HepG2 (cell line): ENCODE measurements at regions not wholly inside any gene's neighbourhood (a gene's known extent, or its start where the extent isn't known, plus 50 kb on each side); places are given as distances from the start of the nearest gene placed in this dataset.

ENCODE experiments used
- ATAC-seq: fragments of 200-7000 bp; cut with Tn5 transposase; 3 replicates; pipeline ENCODE4 v1.9.1; 2020; ENCODE audit warnings: mild to moderate bottlenecking, moderate library complexity
- BruUV-seq: library from RNA; stranded (reverse); fragments of 400-500 nt; replicated peaks from 2 replicates; lab custom pipeline; 2021; lab: Mats Ljungman, UMichigan
- CTCF ChIA-PET: fragments of 300-600 bp; formaldehyde crosslinking; extraction: SDS; loops from one replicate; lab custom pipeline; 2021; ENCODE audit warnings: low total read pairs, inconsistent platforms, low intra/inter-chr PET ratio; lab: Yijun Ruan, JAX
- POLR2A ChIA-PET: fragments of 350-600 bp; sonication (Branson Sonifier 250); formaldehyde crosslinking; loops from one replicate; lab custom pipeline; 2020; ENCODE audit warnings: antibody characterized with exemption, inconsistent platforms; lab: Yijun Ruan, JAX
- DNase-seq: peaks from one replicate; pipeline ENCODE4 v3.0.0-alpha.2; 2015; ENCODE audit warnings: low spot score
- FAIRE-seq: peaks from 3 replicates; lab custom pipeline; 2011; peaks lifted over from hg19 to GRCh38; lab: Jason Lieb, UNC
- H2AFZ ChIP-seq: one replicate; pipeline ENCODE4 v1.6.1; 2011; ENCODE audit warnings: low read length, inconsistent platforms
- H3K27ac ChIP-seq: fragments of 300-600 bp; 3 replicates; pipeline ENCODE4 v1.8.0; 2011; ENCODE audit warnings: mixed run types, mild to moderate bottlenecking, mixed read lengths, low read length, inconsistent platforms; ENCODE audit not compliant: insufficient read depth; ENCODE audit errors: extremely low read length
- H3K27me3 ChIP-seq, 2 experiments: fragments of 200-600 bp in 1 of 2; 2 replicates in 1 of 2; 3 replicates in 1 of 2; pipeline versions ENCODE4 v1.6.0 to v1.8.0; 2011; ENCODE audit warnings: low read length in 2 of 2, mild to moderate bottlenecking in 2 of 2, moderate library complexity in 2 of 2, inconsistent platforms in 1 of 2; ENCODE audit not compliant: insufficient read depth in 2 of 2, control insufficient read depth in 1 of 2
- H3K36me3 ChIP-seq, 2 experiments: fragments of 200-600 bp in 1 of 2; replicated peaks in 1 of 2; 2 replicates in 1 of 2; 3 replicates in 1 of 2; pipeline versions ENCODE4 v1.5.1 to v1.8.0; 2011; ENCODE audit warnings: low read length in 2 of 2, inconsistent platforms in 1 of 2; ENCODE audit not compliant: insufficient read depth in 2 of 2, control insufficient read depth in 1 of 2
- H3K4me1 ChIP-seq: 2 replicates; pipeline ENCODE4 v1.5.1; 2012; ENCODE audit warnings: low read length, inconsistent platforms; ENCODE audit not compliant: insufficient read depth
- H3K4me2 ChIP-seq: 2 replicates; pipeline ENCODE4 v1.6.0; 2011; ENCODE audit warnings: low read depth, low read length, inconsistent platforms
- H3K4me3 ChIP-seq, 3 experiments: fragments of 200-600 bp in 1 of 3; sonication (generic), shearing (Covaris generic) in 1 of 3; replicated peaks in 1 of 3; 2 replicates each; pipeline ENCODE4 v1.5.1; 2011 to 2016; ENCODE audit warnings: low read length in 3 of 3, inconsistent platforms in 2 of 3, low read depth in 2 of 3, mild to moderate bottlenecking in 2 of 3, control low read depth in 1 of 3, mixed read lengths in 1 of 3; ENCODE audit not compliant: insufficient read depth in 1 of 3
- H3K79me2 ChIP-seq: one replicate; pipeline ENCODE4 v1.6.1; 2011; ENCODE audit warnings: low read length, inconsistent platforms; ENCODE audit not compliant: insufficient read depth
- H3K9ac ChIP-seq: 2 replicates; pipeline ENCODE4 v1.6.0; 2011; ENCODE audit warnings: mild to moderate bottlenecking, low read depth, low read length, inconsistent platforms; ENCODE audit not compliant: insufficient read depth
- H3K9me3 ChIP-seq: 2 replicates; pipeline ENCODE4 v1.5.1; 2012; ENCODE audit warnings: mild to moderate bottlenecking, low read length
- H4K20me1 ChIP-seq: 2 replicates; pipeline ENCODE4 v1.6.0; 2011; ENCODE audit warnings: inconsistent platforms, mild to moderate bottlenecking, low read length, moderate library complexity; ENCODE audit not compliant: insufficient read depth
- FOXA1 ChIP-seq, 2 experiments: fragments of 450-650 bp in 1 of 2; sonication (generic) in 1 of 2; formaldehyde crosslinking in 1 of 2; IDR thresholded peaks; 2 replicates each; pipeline versions ENCODE4 v1.4.0 to v1.6.1; 2016 to 2020; ENCODE audit warnings: missing genetic modification reagents in 1 of 2
- GABPA ChIP-seq, 2 experiments: IDR thresholded peaks; 2 replicates each; pipeline ENCODE4 v1.6.1; 2011 to 2016; ENCODE audit warnings: low read depth in 2 of 2, low read length in 1 of 2, missing biosample characterization in 1 of 2, missing genetic modification characterization in 1 of 2
- JARID2 ChIP-seq: sonication (generic); formaldehyde crosslinking; IDR thresholded peaks from 2 replicates; pipeline ENCODE4 v1.8.1; 2023; ENCODE audit warnings: missing genetic modification reagents, inconsistent platforms; ENCODE audit not compliant: insufficient replicate concordance
- KMT2A ChIP-seq: sonication (generic); formaldehyde crosslinking; IDR thresholded peaks from 2 replicates; pipeline ENCODE4 v1.4.0; 2020; ENCODE audit warnings: missing genetic modification reagents
- NR3C1 ChIP-seq: sonication (generic); formaldehyde crosslinking; IDR thresholded peaks from 2 replicates; pipeline ENCODE4 v1.4.0; 2020; ENCODE audit warnings: missing genetic modification reagents
- PITX1 ChIP-seq: sonication (generic); formaldehyde crosslinking; IDR thresholded peaks from 2 replicates; pipeline ENCODE4 v1.5.1; 2020; ENCODE audit warnings: mild to moderate bottlenecking, missing genetic modification reagents
- RAD21 ChIP-seq: fragments of 450-650 bp; formaldehyde crosslinking; IDR thresholded peaks from 2 replicates; pipeline ENCODE4 v1.5.0; 2020; ENCODE audit warnings: mild to moderate bottlenecking
- REST ChIP-seq, 2 experiments: IDR thresholded peaks; 2 replicates each; pipeline ENCODE4 v1.6.1; 2011 to 2012; ENCODE audit warnings: low read length in 2 of 2, borderline replicate concordance in 1 of 2, low read depth in 1 of 2, mild to moderate bottlenecking in 1 of 2, moderate library complexity in 1 of 2
- SMARCE1 ChIP-seq: fragments of 450-650 bp; IDR thresholded peaks from 2 replicates; pipeline ENCODE4 v1.6.1; 2017; ENCODE audit warnings: borderline replicate concordance
- SNRNP70 ChIP-seq: fragments of 200-400 bp; formaldehyde crosslinking; IDR thresholded peaks from 2 replicates; pipeline ENCODE4 v1.6.1; 2017; ENCODE audit warnings: mild to moderate bottlenecking, low read depth, low read length, moderate library complexity
- TCF7 ChIP-seq: sonication (generic); IDR thresholded peaks from 2 replicates; pipeline ENCODE4 v1.6.1; 2016; ENCODE audit warnings: antibody characterized with exemption, low read depth
- U2AF2 ChIP-seq: fragments of 200-400 bp; formaldehyde crosslinking; IDR thresholded peaks from 2 replicates; pipeline ENCODE4 v1.6.1; 2017; ENCODE audit warnings: low read depth, mild to moderate bottlenecking, low read length
- ZBTB34 ChIP-seq: sonication (generic); formaldehyde crosslinking; IDR thresholded peaks from 2 replicates; pipeline ENCODE4 v1.8.0; 2022; ENCODE audit warnings: mild to moderate bottlenecking, missing genetic modification reagents
- ZNF230 ChIP-seq: sonication (generic); formaldehyde crosslinking; IDR thresholded peaks from 2 replicates; pipeline ENCODE4 v1.4.0; 2020; ENCODE audit warnings: mild to moderate bottlenecking, missing genetic modification reagents
- ZNF674 ChIP-seq: sonication (generic); formaldehyde crosslinking; IDR thresholded peaks from 2 replicates; pipeline ENCODE4 v1.5.0; 2020; ENCODE audit warnings: low read depth, mild to moderate bottlenecking, missing genetic modification reagents
- ZNF777 ChIP-seq: sonication (generic); formaldehyde crosslinking; IDR thresholded peaks from 2 replicates; pipeline ENCODE4 v1.4.0; 2020; ENCODE audit warnings: missing genetic modification reagents
- ZNF816 ChIP-seq: sonication (generic); formaldehyde crosslinking; IDR thresholded peaks from 2 replicates; pipeline ENCODE4 v1.8.0; 2022; ENCODE audit warnings: missing genetic modification reagents, mild to moderate bottlenecking, borderline replicate concordance
- WGBS: methylation state at CpG from one replicate; pipeline ENCODE4 v1.1.6; 2017; ENCODE audit warnings: low lambda C conversion rate; 5-methylcytosine and 5-hydroxymethylcytosine counted together
- in situ Hi-C: cut with HindIII; loops from 2 replicates; pipeline ENCODE4 v1.10.0; 2017; ENCODE audit warnings: low pct_unique_long_range_greater_than_20kb; ENCODE audit not compliant: extremely low pct_ligation_motif_present
- intact Hi-C: fragments of 100-400 bp; cut with micrococcal nuclease; formaldehyde crosslinking; loops from one replicate; pipeline ENCODE4 v1.10.0; 2022; ENCODE audit not compliant: unreplicated experiment

- no peak overlapping the region for H3K9ac ChIP-seq
- H3K79me2 ChIP-seq: no peaks in the 10 kb centered on the region
- no peak for ATAC-seq
- no peak overlapping the region for H3K4me3 ChIP-seq
- BruUV-seq: no TSS peak
- H4K20me1 ChIP-seq: no peaks in the 10 kb centered on the region
- no peak for TF ChIP-seq U2AF2
- TF ChIP-seq PITX1 (CRISPR knock-in tag): no peak
- no peak for TF ChIP-seq ZNF816 (CRISPR knock-in tag)
- no peak for TF ChIP-seq SMARCE1
- no peak for TF ChIP-seq JARID2 (CRISPR knock-in tag)
- no peak for TF ChIP-seq ZNF777
- no peak for TF ChIP-seq TCF7
- no peak for TF ChIP-seq ZNF674 (CRISPR knock-in tag)
- no peak for TF ChIP-seq REST (IDR thresholded peaks at IDR 0.05; ENCODE audit: borderline replicate concordance in 1 of 2, low read depth in 1 of 2, low read length in 2 of 2)
- TF ChIP-seq ZNF230 (CRISPR knock-in tag): no peak
- TF ChIP-seq RAD21 (CRISPR knock-in tag): no peak
- TF ChIP-seq KMT2A (CRISPR knock-in tag): no peak
- no peak for TF ChIP-seq NR3C1 (CRISPR knock-in tag)
- no peak for TF ChIP-seq ZBTB34
- TF ChIP-seq GABPA (IDR thresholded peaks at IDR 0.05; ENCODE audit: low read depth, low read length): no peak
- TF ChIP-seq GABPA (CRISPR knock-in tag; IDR thresholded peaks at IDR 0.05; ENCODE audit: low read depth): no peak
- no peak for TF ChIP-seq FOXA1 (IDR thresholded peaks at IDR 0.05)
- no peak for TF ChIP-seq FOXA1 (CRISPR knock-in tag; IDR thresholded peaks at IDR 0.05)
- TF ChIP-seq SNRNP70: no peak
- TF ChIP-seq, all 625 proteins: peak for 0
- Histone ChIP-seq H3K27ac (no peak overlapping the region), H3K36me3 (no peaks in the 10 kb centered on the region), H3K9me3 (no peaks in the 10 kb centered on the region), H3K4me1 (no peaks in the 10 kb centered on the region), H3K4me2 (no peak overlapping the region), H3K27me3 (no peaks in the 10 kb centered on the region), H2AFZ (no peak overlapping the region)
- intact Hi-C loops (no loop called here), in situ Hi-C loops (no loop called here)
- 0% methylated on average over 2 of the region's 2 CpGs for WGBS
- DNase-seq (no peak), FAIRE-seq (no peak)
- ChIA-PET CTCF (no interaction called here), POLR2A (no interaction called here)
Observed at GRCh38 chr9:26579056-26579455, 313.5 kb downstream of the CAAP1 start.
